ENCODE measurements at regions not wholly inside any gene's neighbourhood (a gene's known extent, or its start where the extent isn't known, plus 50 kb on each side); places are given as distances from the start of the nearest gene placed in this dataset.
A peak's percentile ranks its signal among the peaks of the same experiment; 100 is the strongest.

GRCh38 chr4:141375855-141376254 is 155.2 kb downstream of the ZNF330 start:
- ChIA-PET CTCF (interaction anchor here (0.8 to 1.6 kb wide), 4 partner anchors 9 to 261 kb away, joined by 3 to 4 read pairs (median 4); partner anchors contain the start of gene IL15), POLR2A (no interaction called here)
- FAIRE-seq (no peak), ATAC-seq (peak; percentile 99 to 100), DNase-seq (ENCODE audit: low read depth in 1 of 2, low spot score in 1 of 2) (peak; percentile 65 to 87)
- no peak overlapping the region for H3K4me3 ChIP-seq
- TF ChIP-seq, protein P1, sequence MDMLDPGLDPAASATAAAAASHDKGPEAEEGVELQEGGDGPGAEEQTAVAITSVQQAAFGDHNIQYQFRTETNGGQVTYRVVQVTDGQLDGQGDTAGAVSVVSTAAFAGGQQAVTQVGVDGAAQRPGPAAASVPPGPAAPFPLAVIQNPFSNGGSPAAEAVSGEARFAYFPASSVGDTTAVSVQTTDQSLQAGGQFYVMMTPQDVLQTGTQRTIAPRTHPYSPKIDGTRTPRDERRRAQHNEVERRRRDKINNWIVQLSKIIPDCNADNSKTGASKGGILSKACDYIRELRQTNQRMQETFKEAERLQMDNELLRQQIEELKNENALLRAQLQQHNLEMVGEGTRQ (IDR thresholded peaks at IDR 0.05): no peak
- TF ChIP-seq SMC3 (IDR thresholded peaks at IDR 0.05) (peak; percentile 73), SREBF2 (IDR thresholded peaks at IDR 0.05) (no peak), HES2 (IDR thresholded peaks at IDR 0.05) (no peak), FOSL2 (IDR thresholded peaks at IDR 0.05) (peak; percentile 56), FOSL2 (CRISPR knock-in tag; IDR thresholded peaks at IDR 0.05) (peak; percentile 78), PHF8 (IDR thresholded peaks at IDR 0.05; ENCODE audit: borderline replicate concordance, low read depth) (no peak), HOXB5 (CRISPR knock-in tag; IDR thresholded peaks at IDR 0.05) (no peak), CHD4 (IDR thresholded peaks at IDR 0.05; ENCODE audit: borderline replicate concordance) (no peak), ZFP36 (IDR thresholded peaks at IDR 0.05; ENCODE audit: borderline replicate concordance, partially characterized antibody) (no peak), FOXS1 (CRISPR knock-in tag; IDR thresholded peaks at IDR 0.05) (no peak), JUNB (IDR thresholded peaks at IDR 0.05) (peak; percentile 41; the same call in 1 of the 2 replicates), HOXB13 (CRISPR knock-in tag; IDR thresholded peaks at IDR 0.05; ENCODE audit: low read depth) (no peak), HDAC2 (IDR thresholded peaks at IDR 0.05) (no peak), RNF2 (IDR thresholded peaks at IDR 0.05; ENCODE audit: borderline replicate concordance, low read depth) (no peak), GATA3 (IDR thresholded peaks at IDR 0.05; ENCODE audit: borderline replicate concordance) (peak; percentile 33; the same call in 1 of the 2 replicates), RAD21 (conservative IDR thresholded peaks at IDR 0.05 in 1 of 2, IDR thresholded peaks at IDR 0.05 in 1 of 2) (peak; percentile 69 to 80), POLR2AphosphoS2 (conservative IDR thresholded peaks at IDR 0.05; ENCODE audit: low read length) (no peak), MAZ (IDR thresholded peaks at IDR 0.05; ENCODE audit: borderline replicate concordance, low read depth, low read length) (peak; percentile 89; the same call in 1 of the 2 replicates), ELK1 (IDR thresholded peaks at IDR 0.05; ENCODE audit: low read depth, low read length) (no peak), JUN (IDR thresholded peaks at IDR 0.05) (0 out of 5 replicates have a peak, but pooled peaks of 1 of the 2 experiments have one; percentile 24), RARB (CRISPR knock-in tag; IDR thresholded peaks at IDR 0.05) (no peak)
- TF ChIP-seq, protein P2, sequence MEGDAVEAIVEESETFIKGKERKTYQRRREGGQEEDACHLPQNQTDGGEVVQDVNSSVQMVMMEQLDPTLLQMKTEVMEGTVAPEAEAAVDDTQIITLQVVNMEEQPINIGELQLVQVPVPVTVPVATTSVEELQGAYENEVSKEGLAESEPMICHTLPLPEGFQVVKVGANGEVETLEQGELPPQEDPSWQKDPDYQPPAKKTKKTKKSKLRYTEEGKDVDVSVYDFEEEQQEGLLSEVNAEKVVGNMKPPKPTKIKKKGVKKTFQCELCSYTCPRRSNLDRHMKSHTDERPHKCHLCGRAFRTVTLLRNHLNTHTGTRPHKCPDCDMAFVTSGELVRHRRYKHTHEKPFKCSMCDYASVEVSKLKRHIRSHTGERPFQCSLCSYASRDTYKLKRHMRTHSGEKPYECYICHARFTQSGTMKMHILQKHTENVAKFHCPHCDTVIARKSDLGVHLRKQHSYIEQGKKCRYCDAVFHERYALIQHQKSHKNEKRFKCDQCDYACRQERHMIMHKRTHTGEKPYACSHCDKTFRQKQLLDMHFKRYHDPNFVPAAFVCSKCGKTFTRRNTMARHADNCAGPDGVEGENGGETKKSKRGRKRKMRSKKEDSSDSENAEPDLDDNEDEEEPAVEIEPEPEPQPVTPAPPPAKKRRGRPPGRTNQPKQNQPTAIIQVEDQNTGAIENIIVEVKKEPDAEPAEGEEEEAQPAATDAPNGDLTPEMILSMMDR (IDR thresholded peaks at IDR 0.05): peak; percentile 52
- TF ChIP-seq, protein P3, sequence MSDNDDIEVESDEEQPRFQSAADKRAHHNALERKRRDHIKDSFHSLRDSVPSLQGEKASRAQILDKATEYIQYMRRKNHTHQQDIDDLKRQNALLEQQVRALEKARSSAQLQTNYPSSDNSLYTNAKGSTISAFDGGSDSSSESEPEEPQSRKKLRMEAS (IDR thresholded peaks at IDR 0.05): peak; percentile 50
- TF ChIP-seq, protein P4, sequence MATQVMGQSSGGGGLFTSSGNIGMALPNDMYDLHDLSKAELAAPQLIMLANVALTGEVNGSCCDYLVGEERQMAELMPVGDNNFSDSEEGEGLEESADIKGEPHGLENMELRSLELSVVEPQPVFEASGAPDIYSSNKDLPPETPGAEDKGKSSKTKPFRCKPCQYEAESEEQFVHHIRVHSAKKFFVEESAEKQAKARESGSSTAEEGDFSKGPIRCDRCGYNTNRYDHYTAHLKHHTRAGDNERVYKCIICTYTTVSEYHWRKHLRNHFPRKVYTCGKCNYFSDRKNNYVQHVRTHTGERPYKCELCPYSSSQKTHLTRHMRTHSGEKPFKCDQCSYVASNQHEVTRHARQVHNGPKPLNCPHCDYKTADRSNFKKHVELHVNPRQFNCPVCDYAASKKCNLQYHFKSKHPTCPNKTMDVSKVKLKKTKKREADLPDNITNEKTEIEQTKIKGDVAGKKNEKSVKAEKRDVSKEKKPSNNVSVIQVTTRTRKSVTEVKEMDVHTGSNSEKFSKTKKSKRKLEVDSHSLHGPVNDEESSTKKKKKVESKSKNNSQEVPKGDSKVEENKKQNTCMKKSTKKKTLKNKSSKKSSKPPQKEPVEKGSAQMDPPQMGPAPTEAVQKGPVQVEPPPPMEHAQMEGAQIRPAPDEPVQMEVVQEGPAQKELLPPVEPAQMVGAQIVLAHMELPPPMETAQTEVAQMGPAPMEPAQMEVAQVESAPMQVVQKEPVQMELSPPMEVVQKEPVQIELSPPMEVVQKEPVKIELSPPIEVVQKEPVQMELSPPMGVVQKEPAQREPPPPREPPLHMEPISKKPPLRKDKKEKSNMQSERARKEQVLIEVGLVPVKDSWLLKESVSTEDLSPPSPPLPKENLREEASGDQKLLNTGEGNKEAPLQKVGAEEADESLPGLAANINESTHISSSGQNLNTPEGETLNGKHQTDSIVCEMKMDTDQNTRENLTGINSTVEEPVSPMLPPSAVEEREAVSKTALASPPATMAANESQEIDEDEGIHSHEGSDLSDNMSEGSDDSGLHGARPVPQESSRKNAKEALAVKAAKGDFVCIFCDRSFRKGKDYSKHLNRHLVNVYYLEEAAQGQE (IDR thresholded peaks at IDR 0.05): no peak
- TF ChIP-seq, protein P5, sequence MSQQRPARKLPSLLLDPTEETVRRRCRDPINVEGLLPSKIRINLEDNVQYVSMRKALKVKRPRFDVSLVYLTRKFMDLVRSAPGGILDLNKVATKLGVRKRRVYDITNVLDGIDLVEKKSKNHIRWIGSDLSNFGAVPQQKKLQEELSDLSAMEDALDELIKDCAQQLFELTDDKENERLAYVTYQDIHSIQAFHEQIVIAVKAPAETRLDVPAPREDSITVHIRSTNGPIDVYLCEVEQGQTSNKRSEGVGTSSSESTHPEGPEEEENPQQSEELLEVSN (IDR thresholded peaks at IDR 0.05; ENCODE audit: borderline replicate concordance, low read depth): no peak
- 13% methylated on average over 2 of the region's 2 CpGs for WGBS (ENCODE audit: missing lambda C conversion rate)
- H3K4me1 ChIP-seq: peaks cover 8% of the 10 kb centered on the region; the same call in 2 of the 3 replicates
- peak overlapping the region; percentile 72 to 83 for H3K27ac ChIP-seq
- H3K4me2 ChIP-seq: peak overlapping the region; percentile 29; the same call in 2 of the 3 replicates
- peaks cover 7% of the 10 kb centered on the region; the same call in 1 of the 3 replicates for H3K9me3 ChIP-seq
